ENCODE measurements at regions not wholly inside any gene's neighbourhood (a gene's known extent, or its start where the extent isn't known, plus 50 kb on each side); places are given as distances from the start of the nearest gene placed in this dataset.
A peak's percentile ranks its signal among the peaks of the same experiment; 100 is the strongest.

DNA sequence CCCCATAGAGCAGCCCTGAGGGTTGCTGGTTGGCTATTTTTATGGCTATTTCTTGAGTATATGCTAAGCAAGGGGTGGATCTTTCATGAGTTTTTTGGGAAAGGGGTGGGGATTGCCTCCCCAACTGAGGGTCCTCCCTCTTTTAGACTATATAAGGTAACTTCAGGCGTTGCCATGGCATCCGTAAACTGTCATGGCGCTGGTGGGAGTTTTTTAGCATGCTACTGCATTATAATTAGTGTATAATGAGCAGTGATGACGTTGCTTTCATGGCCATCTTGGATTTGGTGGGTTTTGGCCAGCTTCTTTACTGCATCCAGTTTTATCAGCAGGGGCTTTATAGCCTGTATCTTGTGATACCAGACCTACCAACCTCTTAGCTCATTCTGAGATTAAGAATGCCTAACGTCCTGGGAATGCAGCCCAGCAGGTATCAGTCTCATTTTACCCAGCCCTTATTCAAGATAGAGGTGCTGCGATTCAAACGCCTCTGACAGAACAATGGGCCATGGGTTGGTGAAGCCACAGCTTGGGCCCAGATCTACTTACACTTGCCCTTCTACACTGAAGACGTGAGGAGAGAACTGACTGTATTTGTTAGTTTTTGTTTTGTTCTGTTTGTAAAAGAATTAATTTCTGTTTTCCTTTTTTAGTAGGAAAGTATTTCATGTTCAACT lies 53.8 kb upstream of the TMEM163 start:
- no peak overlapping the region for H3K4me2 ChIP-seq (ENCODE audit: insufficient read depth, low read length)
- ChIA-PET CTCF (ENCODE audit: low intra/inter-chr PET ratio) (interaction anchor here (0.7 kb wide), 1 partner anchor 54 kb away, joined by 3 read pairs; no protein-coding TSS in a partner anchor), POLR2A (interaction anchor here (0.6 kb wide), 1 partner anchor 131 kb away, joined by 3 read pairs; no protein-coding TSS in a partner anchor)
- no peaks in the 10 kb centered on the region for H3K9me1 ChIP-seq (ENCODE audit: control insufficient read depth, insufficient read depth, low read length)
- 14% methylated on average over 8 of the region's 8 CpGs for WGBS (ENCODE audit: insufficient coverage, low coverage, missing lambda C conversion rate)
- no peaks in the 10 kb centered on the region for H3K27me3 ChIP-seq (ENCODE audit: control insufficient read depth in 2 of 2, insufficient read depth in 2 of 2, low read length in 2 of 2)
- no peak overlapping the region for H3K4me3 ChIP-seq
- BruUV-seq (replicated peaks): no TSS peak
- DNase-seq (ENCODE audit: extremely low read depth in 1 of 4, low spot score in 3 of 4): no peak
- H3K79me2 ChIP-seq (ENCODE audit: control insufficient read depth, insufficient read depth, low read length): no peaks in the 10 kb centered on the region
- intact Hi-C loops (cut with micrococcal nuclease) (no loop called here), in situ Hi-C loops (cut with MboI) (no loop called here)
- TF ChIP-seq RFX1 (IDR thresholded peaks at IDR 0.05) (peak; percentile 51), ZNF124 (CRISPR knock-in tag; IDR thresholded peaks at IDR 0.05) (no peak)
- TF ChIP-seq, protein P1, sequence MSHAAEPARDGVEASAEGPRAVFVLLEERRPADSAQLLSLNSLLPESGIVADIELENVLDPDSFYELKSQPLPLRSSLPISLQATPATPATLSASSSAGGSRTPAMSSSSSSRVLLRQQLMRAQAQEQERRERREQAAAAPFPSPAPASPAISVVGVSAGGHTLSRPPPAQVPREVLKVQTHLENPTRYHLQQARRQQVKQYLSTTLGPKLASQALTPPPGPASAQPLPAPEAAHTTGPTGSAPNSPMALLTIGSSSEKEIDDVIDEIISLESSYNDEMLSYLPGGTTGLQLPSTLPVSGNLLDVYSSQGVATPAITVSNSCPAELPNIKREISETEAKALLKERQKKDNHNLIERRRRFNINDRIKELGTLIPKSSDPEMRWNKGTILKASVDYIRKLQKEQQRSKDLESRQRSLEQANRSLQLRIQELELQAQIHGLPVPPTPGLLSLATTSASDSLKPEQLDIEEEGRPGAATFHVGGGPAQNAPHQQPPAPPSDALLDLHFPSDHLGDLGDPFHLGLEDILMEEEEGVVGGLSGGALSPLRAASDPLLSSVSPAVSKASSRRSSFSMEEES (CRISPR knock-in tag; IDR thresholded peaks at IDR 0.05): no peak
- no peaks in the 10 kb centered on the region for H3K36me3 ChIP-seq (ENCODE audit: control insufficient read depth, insufficient read depth, low read length)
- H3K4me1 ChIP-seq (replicated peaks in 1 of 2; ENCODE audit: control insufficient read depth in 2 of 2, insufficient read depth in 2 of 2, low read length in 2 of 2): peaks cover 0 to 12% of the 10 kb centered on the region in 2 experiments; a peak in 4 of 5 replicates
- ATAC-seq: no peak
- FAIRE-seq: no peak
- no peaks in the 10 kb centered on the region for H3K9me3 ChIP-seq (replicated peaks; ENCODE audit: control insufficient read depth, insufficient read depth, low read depth, low read length)
- no peak overlapping the region for H3K27ac ChIP-seq (ENCODE audit: extremely low read depth, low read depth, low read length)
- H3K9ac ChIP-seq (ENCODE audit: insufficient read depth in 1 of 2, low read depth in 2 of 2, low read length in 2 of 2): no peak overlapping the region
- no peaks in the 10 kb centered on the region for H4K20me1 ChIP-seq (replicated peaks; ENCODE audit: control insufficient read depth, insufficient read depth, low read length)
- H2AFZ ChIP-seq (ENCODE audit: low read depth, low read length): no peak overlapping the region

DNA sequence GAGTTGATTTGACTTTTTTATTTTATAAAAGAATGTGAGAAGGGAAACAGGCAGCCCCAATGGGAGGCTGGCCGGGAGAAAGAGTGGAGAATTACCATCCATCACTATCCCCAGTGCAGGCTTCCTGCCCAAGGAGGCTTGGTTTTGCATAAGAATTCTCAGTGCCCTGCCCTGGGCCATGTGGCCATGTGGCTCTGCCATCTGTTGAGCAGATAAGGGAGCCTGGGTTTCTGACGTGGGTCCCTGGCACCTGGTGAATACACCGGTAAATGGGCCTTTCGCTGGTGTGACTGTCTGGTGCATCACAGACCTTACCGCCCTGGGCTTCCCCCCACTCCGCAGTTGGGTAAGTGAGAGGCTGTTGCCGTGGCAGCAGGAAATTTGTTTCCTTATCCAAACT lies 54.5 kb upstream of the TMEM163 start:
- Histone ChIP-seq H3K9me3 (replicated peaks; ENCODE audit: control insufficient read depth, insufficient read depth, low read depth, low read length) (no peaks in the 10 kb centered on the region), H3K4me1 (replicated peaks in 1 of 2; ENCODE audit: control insufficient read depth in 2 of 2, insufficient read depth in 2 of 2, low read length in 2 of 2) (peaks cover 0 to 12% of the 10 kb centered on the region in 2 experiments; a peak in 4 of 5 replicates), H3K9me1 (ENCODE audit: control insufficient read depth, insufficient read depth, low read length) (no peaks in the 10 kb centered on the region), H2AFZ (ENCODE audit: low read depth, low read length) (no peak overlapping the region), H3K27me3 (ENCODE audit: control insufficient read depth in 2 of 2, insufficient read depth in 2 of 2, low read length in 2 of 2) (no peaks in the 10 kb centered on the region), H3K9ac (ENCODE audit: insufficient read depth in 1 of 2, low read depth in 2 of 2, low read length in 2 of 2) (no peak overlapping the region), H3K36me3 (ENCODE audit: control insufficient read depth, insufficient read depth, low read length) (no peaks in the 10 kb centered on the region), H3K27ac (ENCODE audit: extremely low read depth, low read depth, low read length) (no peak overlapping the region), H3K4me2 (ENCODE audit: insufficient read depth, low read length) (no peak overlapping the region), H3K4me3 (no peak overlapping the region), H4K20me1 (replicated peaks; ENCODE audit: control insufficient read depth, insufficient read depth, low read length) (no peaks in the 10 kb centered on the region), H3K79me2 (ENCODE audit: control insufficient read depth, insufficient read depth, low read length) (no peaks in the 10 kb centered on the region)
- no peak for FAIRE-seq
- in situ Hi-C loops (cut with MboI): no loop called here
- ChIA-PET CTCF (ENCODE audit: low intra/inter-chr PET ratio) (no interaction called here), POLR2A (no interaction called here)
- intact Hi-C loops (cut with micrococcal nuclease): no loop called here
- 35% methylated on average over 7 of the region's 7 CpGs for WGBS (ENCODE audit: insufficient coverage, low coverage, missing lambda C conversion rate)
- BruUV-seq (replicated peaks): no TSS peak
- ATAC-seq: no peak
- no peak for DNase-seq (ENCODE audit: extremely low read depth in 1 of 4, low spot score in 3 of 4)
- TF ChIP-seq ZNF124 (CRISPR knock-in tag; IDR thresholded peaks at IDR 0.05) (no peak), SIN3A (IDR thresholded peaks at IDR 0.05; ENCODE audit: borderline replicate concordance in 2 of 2, control insufficient read depth in 1 of 2, low read depth in 2 of 2, low read length in 2 of 2) (no peak), SMARCE1 (IDR thresholded peaks at IDR 0.05) (no peak), ERF (CRISPR knock-in tag; IDR thresholded peaks at IDR 0.05) (no peak), GABPA (tag; conservative IDR thresholded peaks at IDR 0.05; ENCODE audit: low read depth) (no peak), DIDO1 (tag; IDR thresholded peaks at IDR 0.05; ENCODE audit: low read depth) (no peak), EP400 (IDR thresholded peaks at IDR 0.05) (no peak), PURB (CRISPR knock-in tag; IDR thresholded peaks at IDR 0.05; ENCODE audit: low read depth) (no peak), NCOA6 (IDR thresholded peaks at IDR 0.05) (no peak), PCBP2 (IDR thresholded peaks at IDR 0.05; ENCODE audit: low read depth, low read length, poor library complexity, severe bottlenecking) (no peak), SREBF1 (IDR thresholded peaks at IDR 0.05; ENCODE audit: borderline replicate concordance, low read depth, low read length) (no peak)
- TF ChIP-seq, protein P2, sequence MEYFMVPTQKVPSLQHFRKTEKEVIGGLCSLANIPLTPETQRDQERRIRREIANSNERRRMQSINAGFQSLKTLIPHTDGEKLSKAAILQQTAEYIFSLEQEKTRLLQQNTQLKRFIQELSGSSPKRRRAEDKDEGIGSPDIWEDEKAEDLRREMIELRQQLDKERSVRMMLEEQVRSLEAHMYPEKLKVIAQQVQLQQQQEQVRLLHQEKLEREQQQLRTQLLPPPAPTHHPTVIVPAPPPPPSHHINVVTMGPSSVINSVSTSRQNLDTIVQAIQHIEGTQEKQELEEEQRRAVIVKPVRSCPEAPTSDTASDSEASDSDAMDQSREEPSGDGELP (CRISPR knock-in tag; IDR thresholded peaks at IDR 0.05; ENCODE audit: borderline replicate concordance): no peak
